HCT116 (cell line): ENCODE measurements at regions not wholly inside any gene's neighbourhood (a gene's known extent, or its start where the extent isn't known, plus 50 kb on each side); places are given as distances from the start of the nearest gene placed in this dataset.

Experiments used
- ATAC-seq: fragments of 200-7000 bp; cut with Tn5 transposase; 2 replicates; pipeline ENCODE4 v1.9.1; 2020; ENCODE audit warnings: mild to moderate bottlenecking, moderate library complexity
- BruUV-seq: library from RNA; stranded (reverse); fragments of 400-500 nt; replicated peaks from 2 replicates; lab custom pipeline; 2021; lab: Mats Ljungman, UMichigan
- CTCF ChIA-PET: fragments of 300-600 bp; sonication (Branson Sonifier 250); formaldehyde crosslinking; loops from one replicate; lab custom pipeline; 2021; ENCODE audit warnings: antibody characterized with exemption; lab: Charles Lee
- POLR2A ChIA-PET: fragments of 300-600, 350-600 bp; sonication (Branson Sonifier 250); formaldehyde crosslinking; loops from one replicate; lab custom pipeline; 2021; ENCODE audit warnings: antibody characterized with exemption; lab: Charles Lee
- RAD21 ChIA-PET, 2 experiments: fragments of 300-600 bp; sonication (Branson Sonifier 250); formaldehyde crosslinking; loops; one replicate each; lab custom pipeline; 2023; ENCODE audit warnings: low total read pairs in 2 of 2; ENCODE audit not compliant: uncharacterized antibody in 2 of 2, unreplicated experiment in 2 of 2, low non-redundant PET in 1 of 2; lab: Charles Lee
- DNase-seq: peaks from one replicate; pipeline ENCODE4 v3.0.0-alpha.2; 2010; ENCODE audit warnings: low read depth, low spot score
- H2AFZ ChIP-seq: fragments of 200-600 bp; shearing (Covaris generic), sonication (generic); 2 replicates; pipeline ENCODE4 v1.6.1; 2017; ENCODE audit warnings: low read depth, mixed run types, mixed read lengths, antibody characterized with exemption, low read length; ENCODE audit not compliant: poor library complexity, severe bottlenecking
- H3K27ac ChIP-seq: 2 replicates; pipeline ENCODE4 v1.5.1; 2012; ENCODE audit warnings: low read depth, low read length
- H3K27me3 ChIP-seq: fragments of 200-600 bp; sonication (generic); 2 replicates; pipeline ENCODE4 v1.6.1; 2016; ENCODE audit warnings: mixed run types, low read length, mixed read lengths; ENCODE audit not compliant: insufficient read depth
- H3K36me3 ChIP-seq, 2 experiments: fragments of 200-500 bp in 1 of 2; fragments of 200-600 bp in 1 of 2; sonication (Bioruptor generic) in 1 of 2; sonication (generic) in 1 of 2; 2 replicates each; pipeline versions ENCODE4 v1.5.1 to v1.6.1; 2014 to 2016; ENCODE audit warnings: low read length in 2 of 2, inconsistent platforms in 1 of 2, mixed read lengths in 1 of 2, mixed run types in 1 of 2; ENCODE audit not compliant: insufficient read depth in 2 of 2, control insufficient read depth in 1 of 2
- H3K4me1 ChIP-seq, 2 experiments: fragments of 200-600 bp in 1 of 2; sonication (generic) in 1 of 2; 2 replicates each; pipeline versions ENCODE4 v1.5.1 to v1.6.1; 2012 to 2017; ENCODE audit warnings: low read length in 2 of 2, inconsistent platforms in 1 of 2, mild to moderate bottlenecking in 1 of 2, mixed read lengths in 1 of 2, mixed run types in 1 of 2, moderate library complexity in 1 of 2; ENCODE audit not compliant: insufficient read depth in 2 of 2, control insufficient read depth in 1 of 2
- H3K4me2 ChIP-seq: fragments of 200-600 bp; sonication (generic); 2 replicates; pipeline ENCODE4 v1.6.1; 2017; ENCODE audit warnings: mixed run types, low read length, mixed read lengths
- H3K4me3 ChIP-seq, 2 experiments: fragments of 200-600 bp in 1 of 2; sonication (generic) in 1 of 2; replicated peaks in 1 of 2; 2 replicates each; pipeline ENCODE4 v1.5.1; 2011 to 2016; ENCODE audit warnings: low read length in 2 of 2, control low read depth in 1 of 2, low read depth in 1 of 2, mild to moderate bottlenecking in 1 of 2, mixed read lengths in 1 of 2, mixed run types in 1 of 2
- H3K79me2 ChIP-seq: fragments of 200-600 bp; sonication (generic); 2 replicates; pipeline ENCODE4 v1.6.1; 2017; ENCODE audit warnings: mild to moderate bottlenecking, mixed run types, low read length, moderate library complexity, mixed read lengths; ENCODE audit not compliant: insufficient read depth
- H3K9ac ChIP-seq: fragments of 200-600 bp; sonication (generic); 2 replicates; pipeline ENCODE4 v1.6.1; 2016; ENCODE audit warnings: low read length, mixed read lengths
- H3K9me2 ChIP-seq: fragments of 200-600 bp; sonication (generic), shearing (Covaris generic); 2 replicates; pipeline ENCODE4 v1.6.1; 2017; ENCODE audit warnings: mixed run types, mild to moderate bottlenecking, moderate library complexity; ENCODE audit not compliant: insufficient read depth
- H3K9me3 ChIP-seq, 2 experiments: fragments of 200-500 bp in 1 of 2; fragments of 200-600 bp in 1 of 2; sonication (Bioruptor generic) in 1 of 2; sonication (generic) in 1 of 2; 2 replicates each; pipeline ENCODE4 v1.6.1; 2014 to 2017; ENCODE audit warnings: low read length in 2 of 2, mixed read lengths in 2 of 2, inconsistent platforms in 1 of 2, low read depth in 1 of 2, mild to moderate bottlenecking in 1 of 2, mixed run types in 1 of 2, moderate library complexity in 1 of 2; ENCODE audit not compliant: control insufficient read depth in 1 of 2, insufficient read depth in 1 of 2
- H4K20me1 ChIP-seq: fragments of 200-600 bp; sonication (generic), shearing (Covaris generic); 2 replicates; pipeline ENCODE4 v1.6.1; 2017; ENCODE audit warnings: mixed run types, mild to moderate bottlenecking, moderate library complexity; ENCODE audit not compliant: insufficient read depth
- CEBPB ChIP-seq: IDR thresholded peaks from 2 replicates; pipeline ENCODE4 v1.6.1; 2012; ENCODE audit warnings: low read depth
- EZH2 ChIP-seq: fragments of 200-600 bp; sonication (generic); IDR thresholded peaks from 2 replicates; pipeline ENCODE4 v1.6.1; 2017; ENCODE audit warnings: antibody characterized with exemption, mixed run types
- JUND ChIP-seq: IDR thresholded peaks from 2 replicates; pipeline ENCODE4 v1.6.1; 2012
- POLR2AphosphoS5 ChIP-seq: IDR thresholded peaks from 2 replicates; pipeline ENCODE4 v1.6.1; 2011; ENCODE audit warnings: mild to moderate bottlenecking, low read depth, low read length, moderate library complexity
- SIN3A ChIP-seq: IDR thresholded peaks from 2 replicates; pipeline ENCODE4 v1.6.1; 2012; ENCODE audit warnings: low read depth
- SP1 ChIP-seq: IDR thresholded peaks from 2 replicates; pipeline ENCODE4 v1.6.1; 2012; ENCODE audit warnings: low read depth
- SRF ChIP-seq: IDR thresholded peaks from 2 replicates; pipeline ENCODE4 v1.6.1; 2012; ENCODE audit warnings: low read depth
- TCF7L2 ChIP-seq: IDR thresholded peaks from 2 replicates; pipeline ENCODE4 v1.7.0; 2011; ENCODE audit warnings: borderline replicate concordance, inconsistent platforms; ENCODE audit not compliant: insufficient read depth, insufficient read length; ENCODE audit errors: extremely low read depth
- ZFX ChIP-seq: fragments of 450-650 bp; IDR thresholded peaks from 2 replicates; pipeline ENCODE4 v1.6.1; 2017
- ZNF274 ChIP-seq: fragments of 200-500 bp; sonication (Bioruptor generic); IDR thresholded peaks from 2 replicates; pipeline ENCODE4 v1.6.1; 2014; ENCODE audit warnings: mild to moderate bottlenecking, low read depth, low read length, inconsistent platforms
- intact Hi-C: fragments of 100-400 bp; cut with micrococcal nuclease; formaldehyde crosslinking; loops from 2 replicates; pipeline ENCODE4 v1.10.0; 2022
- TF ChIP-seq, protein P1 (sequence below): IDR thresholded peaks from 2 replicates; pipeline ENCODE4 v1.6.1; 2011; ENCODE audit warnings: mild to moderate bottlenecking, low read length, moderate library complexity; ENCODE audit not compliant: insufficient replicate concordance; ENCODE audit errors: extremely low read depth
- TF ChIP-seq, protein P2 (sequence below), 3 experiments: fragments of 200-600 bp in 1 of 3; sonication (generic) in 1 of 3; IDR thresholded peaks in 2 of 3; conservative IDR thresholded peaks in 1 of 3; 2 replicates each; pipeline ENCODE4 v1.5.1; 2012 to 2017; ENCODE audit warnings: low read depth in 2 of 3, low read length in 2 of 3, antibody characterized with exemption in 1 of 3, borderline replicate concordance in 1 of 3, control low read depth in 1 of 3, mild to moderate bottlenecking in 1 of 3, mixed read lengths in 1 of 3, mixed run types in 1 of 3, moderate library complexity in 1 of 3; ENCODE audit not compliant: insufficient read depth in 1 of 3
- TF ChIP-seq, protein P3 (sequence below): IDR thresholded peaks from 2 replicates; pipeline ENCODE4 v1.6.1; 2012
- TF ChIP-seq, protein P4 (sequence below): IDR thresholded peaks from 2 replicates; pipeline ENCODE4 v1.6.1; 2012

DNA sequence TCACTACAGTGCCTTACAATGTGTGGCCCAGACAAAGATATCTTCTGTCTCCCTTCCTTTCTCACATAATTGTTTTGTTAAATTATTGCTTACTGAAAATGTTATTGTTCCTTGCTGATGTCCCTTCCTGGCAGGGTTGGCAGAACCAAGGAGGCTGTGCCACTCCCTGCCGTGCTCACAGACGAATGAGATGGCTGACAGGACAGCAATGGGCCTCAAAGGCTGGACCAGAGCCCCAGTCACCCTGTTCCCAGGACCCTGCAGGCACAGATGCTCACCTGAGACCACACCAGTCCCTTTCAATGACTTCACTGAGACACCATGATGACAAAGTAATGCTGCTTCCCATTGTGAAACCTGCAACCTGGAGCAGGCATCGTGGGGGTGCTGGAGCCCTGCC is 375.1 kb downstream of the HACE1 start:
- TF ChIP-seq ZFX = no peak
- no peak for TF ChIP-seq JUND
- TF ChIP-seq, protein P1, sequence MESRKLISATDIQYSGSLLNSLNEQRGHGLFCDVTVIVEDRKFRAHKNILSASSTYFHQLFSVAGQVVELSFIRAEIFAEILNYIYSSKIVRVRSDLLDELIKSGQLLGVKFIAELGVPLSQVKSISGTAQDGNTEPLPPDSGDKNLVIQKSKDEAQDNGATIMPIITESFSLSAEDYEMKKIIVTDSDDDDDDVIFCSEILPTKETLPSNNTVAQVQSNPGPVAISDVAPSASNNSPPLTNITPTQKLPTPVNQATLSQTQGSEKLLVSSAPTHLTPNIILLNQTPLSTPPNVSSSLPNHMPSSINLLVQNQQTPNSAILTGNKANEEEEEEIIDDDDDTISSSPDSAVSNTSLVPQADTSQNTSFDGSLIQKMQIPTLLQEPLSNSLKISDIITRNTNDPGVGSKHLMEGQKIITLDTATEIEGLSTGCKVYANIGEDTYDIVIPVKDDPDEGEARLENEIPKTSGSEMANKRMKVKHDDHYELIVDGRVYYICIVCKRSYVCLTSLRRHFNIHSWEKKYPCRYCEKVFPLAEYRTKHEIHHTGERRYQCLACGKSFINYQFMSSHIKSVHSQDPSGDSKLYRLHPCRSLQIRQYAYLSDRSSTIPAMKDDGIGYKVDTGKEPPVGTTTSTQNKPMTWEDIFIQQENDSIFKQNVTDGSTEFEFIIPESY = no peak
- no peak for TF ChIP-seq EZH2
- no peak for TF ChIP-seq TCF7L2
- TF ChIP-seq SRF = no peak
- TF ChIP-seq, protein P2, sequence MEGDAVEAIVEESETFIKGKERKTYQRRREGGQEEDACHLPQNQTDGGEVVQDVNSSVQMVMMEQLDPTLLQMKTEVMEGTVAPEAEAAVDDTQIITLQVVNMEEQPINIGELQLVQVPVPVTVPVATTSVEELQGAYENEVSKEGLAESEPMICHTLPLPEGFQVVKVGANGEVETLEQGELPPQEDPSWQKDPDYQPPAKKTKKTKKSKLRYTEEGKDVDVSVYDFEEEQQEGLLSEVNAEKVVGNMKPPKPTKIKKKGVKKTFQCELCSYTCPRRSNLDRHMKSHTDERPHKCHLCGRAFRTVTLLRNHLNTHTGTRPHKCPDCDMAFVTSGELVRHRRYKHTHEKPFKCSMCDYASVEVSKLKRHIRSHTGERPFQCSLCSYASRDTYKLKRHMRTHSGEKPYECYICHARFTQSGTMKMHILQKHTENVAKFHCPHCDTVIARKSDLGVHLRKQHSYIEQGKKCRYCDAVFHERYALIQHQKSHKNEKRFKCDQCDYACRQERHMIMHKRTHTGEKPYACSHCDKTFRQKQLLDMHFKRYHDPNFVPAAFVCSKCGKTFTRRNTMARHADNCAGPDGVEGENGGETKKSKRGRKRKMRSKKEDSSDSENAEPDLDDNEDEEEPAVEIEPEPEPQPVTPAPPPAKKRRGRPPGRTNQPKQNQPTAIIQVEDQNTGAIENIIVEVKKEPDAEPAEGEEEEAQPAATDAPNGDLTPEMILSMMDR (IDR thresholded peaks at IDR 0.05 in 2 of 3, conservative IDR thresholded peaks at IDR 0.05 in 1 of 3; ENCODE audit: borderline replicate concordance in 1 of 3, insufficient read depth in 1 of 3, low read depth in 2 of 3, low read length in 2 of 3) = no peak
- TF ChIP-seq CEBPB = no peak
- TF ChIP-seq, protein P3, sequence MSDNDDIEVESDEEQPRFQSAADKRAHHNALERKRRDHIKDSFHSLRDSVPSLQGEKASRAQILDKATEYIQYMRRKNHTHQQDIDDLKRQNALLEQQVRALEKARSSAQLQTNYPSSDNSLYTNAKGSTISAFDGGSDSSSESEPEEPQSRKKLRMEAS = no peak
- TF ChIP-seq POLR2AphosphoS5 = no peak
- no peak for TF ChIP-seq ZNF274
- no peak for TF ChIP-seq SIN3A
- TF ChIP-seq, protein P4, sequence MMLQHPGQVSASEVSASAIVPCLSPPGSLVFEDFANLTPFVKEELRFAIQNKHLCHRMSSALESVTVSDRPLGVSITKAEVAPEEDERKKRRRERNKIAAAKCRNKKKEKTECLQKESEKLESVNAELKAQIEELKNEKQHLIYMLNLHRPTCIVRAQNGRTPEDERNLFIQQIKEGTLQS = no peak
- TF ChIP-seq SP1 = no peak
- Histone ChIP-seq H3K36me3 (no peaks in the 10 kb centered on the region), H4K20me1 (no peaks in the 10 kb centered on the region), H3K4me2 (no peak overlapping the region), H3K79me2 (no peaks in the 10 kb centered on the region), H3K27me3 (no peaks in the 10 kb centered on the region), H3K9me3 (no peaks in the 10 kb centered on the region), H2AFZ (no peak overlapping the region), H3K4me1 (no peaks in the 10 kb centered on the region), H3K27ac (no peak overlapping the region), H3K4me3 (no peak overlapping the region), H3K9ac (no peak overlapping the region), H3K9me2 (no peaks in the 10 kb centered on the region)
- CTCF ChIA-PET = no interaction called here
- POLR2A ChIA-PET = no interaction called here
- intact Hi-C loops = loop anchor here (5.0 kb wide), 1 partner anchor 157 kb away; no protein-coding TSS in a partner anchor
- DNase-seq (no peak), ATAC-seq (no peak)
- no TSS peak for BruUV-seq
- RAD21 ChIA-PET = no interaction called here
